ENCODE measurements at regions not wholly inside any gene's neighbourhood (a gene's known extent, or its start where the extent isn't known, plus 50 kb on each side); places are given as distances from the start of the nearest gene placed in this dataset.

- no peak for TF ChIP-seq EZH2 (IDR thresholded peaks at IDR 0.05; ENCODE audit: low read length, unreplicated experiment)
- TF ChIP-seq, protein P1, sequence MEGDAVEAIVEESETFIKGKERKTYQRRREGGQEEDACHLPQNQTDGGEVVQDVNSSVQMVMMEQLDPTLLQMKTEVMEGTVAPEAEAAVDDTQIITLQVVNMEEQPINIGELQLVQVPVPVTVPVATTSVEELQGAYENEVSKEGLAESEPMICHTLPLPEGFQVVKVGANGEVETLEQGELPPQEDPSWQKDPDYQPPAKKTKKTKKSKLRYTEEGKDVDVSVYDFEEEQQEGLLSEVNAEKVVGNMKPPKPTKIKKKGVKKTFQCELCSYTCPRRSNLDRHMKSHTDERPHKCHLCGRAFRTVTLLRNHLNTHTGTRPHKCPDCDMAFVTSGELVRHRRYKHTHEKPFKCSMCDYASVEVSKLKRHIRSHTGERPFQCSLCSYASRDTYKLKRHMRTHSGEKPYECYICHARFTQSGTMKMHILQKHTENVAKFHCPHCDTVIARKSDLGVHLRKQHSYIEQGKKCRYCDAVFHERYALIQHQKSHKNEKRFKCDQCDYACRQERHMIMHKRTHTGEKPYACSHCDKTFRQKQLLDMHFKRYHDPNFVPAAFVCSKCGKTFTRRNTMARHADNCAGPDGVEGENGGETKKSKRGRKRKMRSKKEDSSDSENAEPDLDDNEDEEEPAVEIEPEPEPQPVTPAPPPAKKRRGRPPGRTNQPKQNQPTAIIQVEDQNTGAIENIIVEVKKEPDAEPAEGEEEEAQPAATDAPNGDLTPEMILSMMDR (conservative IDR thresholded peaks at IDR 0.05; ENCODE audit: low read depth, low read length) = no peak
Observed at GRCh38 chrX:17298564-17298963, 76.4 kb upstream of the NHS start.

All from PC-3 (cell line).